HG02970 (cell line): ENCODE measurements at regions not wholly inside any gene's neighbourhood (a gene's known extent, or its start where the extent isn't known, plus 50 kb on each side); places are given as distances from the start of the nearest gene placed in this dataset.

ENCODE experiments used
- ATAC-seq: cut with Tn5 transposase; IDR thresholded peaks from one replicate; pipeline ENCODE4 v1.9.1; 2021; ENCODE audit warnings: mild to moderate bottlenecking, moderate library complexity, moderate number of reproducible peaks; ENCODE audit not compliant: unreplicated experiment, low FRiP score

DNA sequence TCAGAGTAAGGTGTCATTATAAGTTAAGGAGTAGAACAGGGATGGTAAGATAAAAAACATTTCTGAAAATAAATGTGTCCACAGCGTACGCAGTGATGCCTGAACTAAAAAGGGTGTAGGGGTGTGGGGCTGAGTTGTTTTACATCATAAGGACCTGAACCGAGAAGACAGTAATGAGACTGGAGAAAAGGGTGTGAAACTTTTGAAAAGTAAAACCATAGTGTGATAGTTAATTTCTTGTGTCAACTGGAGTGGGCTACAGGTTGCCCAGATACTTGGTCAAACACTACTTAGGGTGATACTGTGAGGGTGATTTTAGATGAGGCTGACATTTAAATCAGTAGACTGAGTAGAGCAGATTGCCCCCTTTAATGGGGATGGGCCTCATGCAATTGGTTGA is 169.0 kb upstream of the PRPS1L1 start:
- ATAC-seq = no peak

DNA sequence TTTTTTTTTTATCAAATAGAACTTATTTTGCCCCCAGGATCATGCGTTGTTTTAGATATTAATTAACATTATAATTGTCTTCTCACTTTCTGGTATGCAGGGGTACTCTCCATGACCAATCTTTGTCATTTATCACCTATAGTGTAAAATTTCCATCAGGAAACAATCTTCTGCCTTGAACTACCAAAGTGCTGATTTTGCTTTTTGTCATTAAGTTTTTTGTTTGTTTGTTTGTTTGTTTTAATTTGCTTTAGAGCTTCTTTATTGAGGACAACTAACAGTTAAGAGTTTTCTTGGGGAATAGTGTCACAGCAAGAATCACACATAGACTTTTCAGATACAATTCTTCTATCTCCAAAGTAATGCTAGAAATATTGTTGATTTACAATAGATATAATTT is 171.2 kb upstream of the PRPS1L1 start:
- no peak for ATAC-seq

DNA sequence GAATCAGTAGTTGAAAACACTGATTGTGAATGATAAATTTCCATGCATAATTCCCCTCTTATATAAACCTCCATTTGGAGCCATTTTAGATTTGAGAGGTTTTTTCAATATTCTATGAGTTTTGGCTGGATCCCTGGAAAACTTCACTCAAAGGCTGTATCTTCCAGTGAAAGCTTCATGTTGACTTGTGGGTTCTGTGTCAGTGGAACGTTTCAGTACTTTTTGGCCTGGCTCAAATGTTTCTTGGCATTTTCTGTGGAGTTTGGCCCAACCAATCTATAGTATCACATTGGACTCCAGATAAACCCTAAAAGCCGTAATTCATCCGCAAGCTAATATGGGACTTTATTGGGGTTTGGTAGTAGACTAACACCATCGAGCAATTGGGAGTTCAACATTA is 172.6 kb upstream of the PRPS1L1 start:
- no peak for ATAC-seq

DNA sequence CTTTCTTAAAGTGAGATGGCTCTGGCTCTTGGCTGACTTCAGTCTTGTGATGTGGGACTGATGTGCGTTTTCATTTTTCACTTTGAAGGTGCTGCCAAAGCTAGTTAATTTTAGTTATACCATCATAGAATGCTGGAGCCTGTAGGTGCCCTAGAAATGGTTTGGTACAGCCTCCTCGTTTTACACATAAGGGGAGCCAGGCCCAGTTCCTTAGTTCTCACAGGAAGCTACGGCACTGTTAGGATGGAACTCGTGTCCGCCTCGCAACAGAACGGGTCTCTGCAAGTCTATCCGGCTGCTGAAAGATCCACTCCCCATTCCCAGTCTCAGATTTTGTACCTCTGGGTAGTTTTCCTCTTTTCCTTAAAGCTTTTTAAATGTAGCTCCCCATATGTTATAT is 173.2 kb upstream of the PRPS1L1 start:
- ATAC-seq = no peak

DNA sequence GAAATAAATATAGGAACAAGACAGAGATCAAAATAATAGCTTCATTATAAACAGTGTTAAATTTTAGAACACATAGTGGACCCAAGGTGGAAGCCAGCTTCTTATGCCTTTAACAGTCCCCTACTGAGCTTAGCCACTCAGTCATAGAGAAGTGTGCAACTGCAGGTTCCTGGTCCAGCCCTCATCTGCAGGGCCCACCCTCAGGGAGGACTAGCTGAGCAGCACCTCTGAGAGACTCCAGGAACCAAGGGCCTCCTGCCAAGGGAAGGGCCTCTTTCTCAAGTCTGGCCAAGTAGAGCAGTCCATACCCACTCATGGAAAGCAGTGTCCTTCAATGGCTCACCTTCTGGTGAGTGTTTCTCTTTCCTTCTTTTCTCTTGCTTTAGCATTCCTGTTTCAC is 173.7 kb upstream of the PRPS1L1 start:
- ATAC-seq = no peak

DNA sequence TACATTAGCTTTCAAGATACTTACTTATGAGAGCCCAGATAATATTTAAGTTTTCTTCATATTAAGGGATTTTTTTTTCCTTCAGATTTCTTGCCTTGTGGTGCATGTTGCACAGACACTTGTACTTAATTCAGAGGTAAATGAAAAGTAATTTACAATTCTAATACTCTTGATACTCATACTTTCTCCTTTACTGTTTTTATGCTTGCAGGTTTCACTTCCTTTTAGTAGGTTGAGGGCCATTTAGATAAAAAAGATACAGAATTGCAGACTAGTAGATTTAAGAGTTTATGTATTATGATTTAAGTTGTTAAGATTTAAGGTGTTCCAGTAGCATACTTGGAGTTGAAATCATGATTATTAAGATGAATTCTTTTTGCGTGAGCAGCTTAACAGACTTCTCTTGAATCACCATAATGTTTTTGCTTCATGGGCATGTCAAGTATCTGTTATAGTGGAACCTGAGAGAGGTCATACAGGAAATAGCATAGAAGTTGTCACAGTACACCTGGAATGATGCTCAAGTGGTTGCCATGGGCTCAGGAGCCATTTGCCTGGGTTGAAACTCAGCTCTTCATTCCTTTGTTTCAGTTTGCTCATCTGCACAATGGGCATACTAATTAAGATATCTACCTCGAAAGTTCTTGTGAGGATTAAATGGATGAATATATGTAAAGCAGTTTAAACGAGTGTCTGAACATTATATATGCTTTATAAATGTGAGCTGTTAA is 174.8 kb upstream of the PRPS1L1 start:
- ATAC-seq = peak; percentile 61

DNA sequence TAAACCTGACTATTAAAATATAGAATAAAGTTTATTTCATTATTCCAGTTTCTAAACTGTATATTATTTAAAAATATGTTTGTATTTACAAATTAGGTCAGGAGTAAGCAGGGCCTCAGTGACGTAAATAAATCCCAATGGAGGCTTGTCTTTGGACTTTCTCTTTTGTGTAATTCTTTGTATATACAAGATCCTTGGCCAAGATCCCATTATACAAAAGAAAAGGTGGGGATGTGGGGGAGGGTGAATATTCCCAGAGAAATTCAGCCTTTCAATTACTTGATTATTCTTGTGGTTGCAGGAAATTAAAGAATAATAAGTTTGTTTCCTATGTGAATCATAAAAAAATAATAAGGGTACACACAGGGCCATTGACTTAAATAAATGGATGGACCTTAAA is 178.7 kb upstream of the PRPS1L1 start:
- no peak for ATAC-seq

DNA sequence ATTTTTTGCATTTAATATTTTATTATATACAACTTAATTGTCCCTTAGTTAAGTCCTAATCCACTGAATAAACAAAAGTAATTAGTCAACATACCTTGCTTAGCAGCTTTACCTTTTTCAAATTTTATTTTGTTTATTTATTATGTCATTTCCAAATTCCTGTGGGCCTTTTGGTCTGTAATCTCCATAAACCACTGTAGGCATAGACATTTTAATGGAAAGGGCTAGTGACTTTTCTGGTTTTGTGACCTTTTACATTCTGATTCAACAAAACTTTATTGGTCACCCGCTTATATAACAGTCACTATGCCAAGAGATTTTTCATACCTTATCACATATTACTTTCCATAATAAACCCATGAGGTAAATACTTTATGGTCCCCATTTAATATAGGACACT is 181.3 kb upstream of the PRPS1L1 start:
- no peak for ATAC-seq

DNA sequence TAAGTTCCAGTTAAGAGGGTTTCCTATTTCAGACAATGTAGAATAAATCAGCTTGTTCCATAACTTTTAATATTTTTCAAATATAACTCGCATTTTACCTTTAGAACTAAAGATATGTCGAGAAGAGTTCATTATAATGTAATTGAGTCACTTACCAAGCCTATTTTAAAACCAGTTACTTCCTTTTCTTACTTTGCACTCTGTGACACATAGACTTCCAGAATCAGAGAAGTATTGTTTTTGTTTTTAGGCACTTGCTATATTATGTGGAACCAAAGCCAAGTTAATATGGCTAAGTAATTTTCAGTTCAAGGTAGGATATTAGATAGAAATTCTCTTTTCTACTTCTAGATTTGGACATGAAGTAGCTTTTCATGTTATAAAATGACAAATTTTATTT is 182.7 kb upstream of the PRPS1L1 start:
- no peak for ATAC-seq

DNA sequence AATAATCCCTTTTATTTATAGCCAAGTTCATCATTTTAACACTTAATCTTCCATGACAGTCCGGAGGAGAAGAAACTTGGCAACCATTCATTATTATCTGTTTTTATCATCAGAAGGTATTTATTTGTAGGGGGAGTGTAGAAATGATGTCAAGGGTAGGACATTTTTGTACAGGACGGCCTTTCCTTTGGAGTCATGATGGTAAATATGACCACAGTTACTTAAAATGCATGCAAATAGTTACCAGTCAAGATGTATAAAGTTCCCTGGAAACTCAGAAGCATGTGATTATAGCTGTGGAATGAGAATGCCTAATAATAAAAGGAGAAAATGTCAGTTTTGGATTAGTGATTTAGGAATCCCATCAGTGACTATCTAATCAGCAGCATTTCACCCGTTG is 183.1 kb upstream of the PRPS1L1 start:
- ATAC-seq = no peak

DNA sequence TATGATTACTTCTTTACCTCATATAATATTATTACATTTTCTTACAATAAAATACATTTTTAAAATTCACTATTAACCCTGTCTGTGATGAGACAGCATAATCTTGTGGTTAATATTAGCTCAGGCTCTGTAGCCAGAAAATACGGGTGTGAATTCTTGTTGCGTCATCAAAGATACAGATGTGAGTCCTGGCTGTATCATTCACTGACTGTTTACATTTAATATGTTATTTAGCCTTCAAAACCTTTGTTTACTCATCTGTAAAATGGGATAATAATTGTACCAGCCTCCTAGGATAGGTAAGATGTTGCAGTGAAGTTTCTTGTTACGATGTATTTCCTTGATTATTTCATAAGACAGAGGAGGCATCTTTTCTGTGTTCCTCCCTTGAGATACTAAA is 184.7 kb upstream of the PRPS1L1 start:
- ATAC-seq = no peak

DNA sequence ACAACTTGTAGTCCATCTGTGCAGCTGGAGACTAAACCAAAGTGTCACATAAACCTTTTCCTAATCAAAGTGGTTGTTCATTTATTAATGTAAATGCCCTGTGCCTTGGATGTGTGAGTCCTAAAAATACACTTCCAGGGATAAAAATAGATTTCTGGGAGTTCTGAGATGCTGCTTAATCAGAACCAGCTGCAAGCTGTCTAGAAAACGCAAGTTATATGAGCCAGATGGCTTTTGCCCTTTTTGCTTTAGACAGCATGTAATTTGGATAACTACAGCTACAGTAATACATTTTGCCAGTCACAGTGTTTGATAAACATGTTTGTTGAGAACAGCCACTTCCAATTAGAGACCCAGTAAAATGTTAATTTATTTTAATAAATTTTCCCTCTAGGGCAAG is 185.1 kb upstream of the PRPS1L1 start:
- no peak for ATAC-seq

DNA sequence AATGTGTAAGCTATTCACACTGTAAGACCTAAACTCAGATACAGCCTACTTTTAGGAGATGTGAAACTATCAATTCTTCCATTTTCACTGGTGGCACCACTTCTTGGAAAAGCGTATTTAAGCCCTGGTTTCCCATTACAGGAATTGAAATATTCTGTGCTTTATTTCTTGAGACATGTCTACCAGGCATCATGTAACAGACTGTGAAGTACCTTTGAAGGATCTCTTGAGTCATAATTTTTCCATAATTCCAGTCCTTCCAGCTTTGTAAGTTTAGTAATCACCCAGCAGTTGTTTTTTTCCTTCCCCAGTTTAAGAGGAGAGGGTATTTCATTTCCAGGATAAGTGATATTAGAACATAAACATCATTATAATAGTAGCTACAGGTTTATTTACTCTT is 186.0 kb upstream of the PRPS1L1 start:
- ATAC-seq = no peak

DNA sequence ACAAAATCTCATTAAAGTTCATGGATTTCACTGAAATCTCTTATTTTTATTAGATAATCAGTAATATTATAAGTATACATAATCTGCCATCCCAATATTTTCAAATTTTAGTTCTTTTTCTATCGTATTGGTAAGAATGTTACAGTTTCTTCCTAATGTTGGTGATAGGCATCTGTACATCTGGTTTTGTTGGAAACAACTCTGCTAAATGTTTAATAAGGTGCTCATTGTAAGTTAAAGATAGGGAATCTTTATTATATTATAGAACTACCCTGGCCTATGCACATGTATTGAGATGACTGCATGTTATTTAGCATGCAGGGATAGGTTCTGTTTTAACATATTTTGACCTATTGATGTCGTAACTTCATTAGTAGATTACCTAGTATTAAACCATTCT is 188.6 kb upstream of the PRPS1L1 start:
- no peak for ATAC-seq

DNA sequence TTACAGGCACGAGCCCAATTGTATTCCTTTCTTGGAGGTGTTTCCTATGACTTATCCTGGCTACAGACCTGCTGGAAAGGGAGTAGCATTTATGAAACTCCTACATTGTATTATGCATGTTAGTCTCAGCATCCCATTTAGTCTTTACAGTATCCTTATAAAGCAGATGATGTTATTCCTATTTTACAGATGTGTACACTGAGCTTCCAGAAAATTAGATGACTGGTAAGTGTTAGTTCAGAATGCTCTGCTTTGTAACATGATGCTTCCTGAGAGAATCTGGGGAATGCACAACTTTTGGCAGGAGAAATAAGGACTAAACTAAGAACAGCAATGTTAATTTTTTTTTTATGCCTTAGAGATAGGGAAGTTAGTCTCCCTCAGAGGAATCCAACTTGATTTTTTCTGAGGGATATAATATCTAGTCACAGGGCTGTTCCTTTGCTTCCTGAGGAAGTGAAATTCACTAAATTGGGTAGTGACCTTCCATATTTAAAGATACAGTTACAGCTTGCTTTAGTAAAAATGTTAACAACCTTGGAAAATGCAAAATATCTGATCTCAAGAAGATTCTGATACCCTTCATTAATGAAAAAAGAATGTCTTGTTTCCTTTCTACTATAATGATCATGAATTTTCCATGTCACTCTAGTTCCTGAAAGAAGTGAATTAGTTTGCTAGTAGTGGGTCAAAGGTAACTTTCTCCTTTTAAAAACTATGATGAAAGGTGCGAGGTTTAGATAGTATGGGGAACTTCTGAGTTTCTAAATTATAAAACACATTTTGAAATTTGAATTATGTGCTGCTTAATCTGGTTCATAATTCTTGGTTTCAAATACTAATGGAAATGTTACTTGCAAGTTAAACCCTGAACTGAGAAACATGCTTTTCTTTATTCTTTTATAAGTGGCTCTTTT is 194.0 kb upstream of the PRPS1L1 start:
- ATAC-seq = no peak

DNA sequence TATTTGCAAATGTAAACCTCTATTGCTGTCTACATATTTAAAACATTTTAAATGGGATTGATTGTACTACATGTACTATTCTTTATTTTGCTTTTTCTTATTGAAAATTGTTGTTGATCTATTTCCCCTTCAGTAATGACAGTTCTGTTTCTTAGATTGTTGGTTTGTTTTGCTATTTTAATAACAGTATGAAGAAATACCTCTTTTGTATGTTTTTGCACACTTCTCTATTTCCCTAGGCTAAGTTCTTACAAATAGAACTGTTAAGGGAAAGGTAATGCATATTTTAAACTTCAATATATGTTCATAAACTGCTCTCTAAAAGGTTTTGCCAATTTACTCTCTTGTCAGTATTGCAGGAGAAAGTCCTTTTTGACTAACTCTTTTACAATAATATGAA is 195.0 kb upstream of the PRPS1L1 start:
- ATAC-seq = no peak

DNA sequence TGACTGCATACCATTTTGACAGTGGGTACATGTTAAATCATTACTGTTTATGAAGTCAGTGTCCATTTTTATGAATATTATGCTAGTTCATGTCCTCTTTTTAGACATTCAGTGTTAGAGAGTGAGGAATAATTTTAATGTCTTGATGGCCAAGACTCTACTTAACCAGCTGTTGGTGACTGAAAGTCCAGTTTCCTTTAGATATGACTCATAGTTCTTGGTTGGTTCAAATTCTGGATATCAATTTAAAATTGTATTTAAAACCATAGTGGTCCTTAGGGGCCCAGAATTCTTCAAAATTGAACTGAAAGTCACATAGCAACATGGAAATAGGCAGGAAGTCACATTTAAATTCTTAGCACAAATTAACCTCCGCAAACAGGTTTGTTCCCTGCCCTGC is 196.5 kb upstream of the PRPS1L1 start:
- ATAC-seq = no peak

DNA sequence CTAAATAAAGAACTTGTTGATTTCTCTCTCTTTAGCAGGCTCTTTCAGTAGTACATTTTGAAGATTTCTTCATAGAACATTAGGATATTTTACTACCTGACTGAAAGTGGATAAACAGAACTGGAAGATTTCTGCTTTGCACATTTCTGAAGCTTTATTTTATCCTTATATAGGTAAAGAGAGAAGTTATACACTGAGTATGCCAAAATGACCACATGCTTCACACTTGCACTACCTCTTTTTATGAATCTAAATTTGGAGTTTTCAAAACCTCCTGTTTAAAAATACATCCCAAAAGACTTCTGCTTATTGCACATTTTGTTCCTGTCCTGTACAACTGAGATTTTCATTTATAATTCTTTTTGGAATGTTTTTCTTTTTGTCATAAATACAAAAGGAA is 197.4 kb upstream of the PRPS1L1 start:
- no peak for ATAC-seq

DNA sequence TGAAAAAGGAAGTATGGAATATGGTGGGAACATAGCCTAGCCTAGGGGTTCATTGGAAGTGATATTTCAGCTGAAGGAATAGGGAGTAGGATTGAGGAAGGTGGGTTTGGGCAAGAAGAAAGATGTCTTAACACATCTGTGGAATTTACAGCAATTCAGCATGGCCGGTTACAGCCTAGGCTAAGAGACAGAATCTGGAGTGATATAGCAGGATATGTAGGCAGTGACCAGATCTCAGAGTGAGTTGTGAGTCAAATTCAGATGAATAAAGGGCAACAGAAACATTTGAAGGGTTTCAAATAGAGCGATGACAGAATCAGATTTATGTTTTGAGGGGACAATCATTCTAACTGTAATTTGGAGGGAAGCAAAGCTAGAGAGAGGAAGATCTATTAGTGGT is 199.0 kb upstream of the PRPS1L1 start:
- no peak for ATAC-seq

DNA sequence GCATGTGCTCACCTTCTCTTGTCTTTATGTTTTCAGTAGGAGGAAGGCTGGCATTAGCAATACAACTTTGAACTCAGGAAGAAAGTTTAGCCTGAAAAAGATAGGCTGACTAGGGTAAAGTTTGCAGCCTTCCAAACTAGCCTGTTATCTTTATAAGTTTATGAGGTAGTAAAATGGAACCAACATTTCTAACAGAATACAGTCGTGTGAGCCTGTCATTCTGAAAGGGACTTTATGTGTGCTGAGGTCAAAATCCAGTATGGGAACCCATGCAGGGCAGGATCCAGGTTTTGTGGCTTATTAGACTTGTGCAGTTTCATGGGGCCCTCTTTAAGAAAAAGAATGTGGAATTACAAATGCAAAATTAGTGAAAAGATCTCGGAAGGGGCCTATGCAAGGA is 201.0 kb upstream of the PRPS1L1 start:
- no peak for ATAC-seq

DNA sequence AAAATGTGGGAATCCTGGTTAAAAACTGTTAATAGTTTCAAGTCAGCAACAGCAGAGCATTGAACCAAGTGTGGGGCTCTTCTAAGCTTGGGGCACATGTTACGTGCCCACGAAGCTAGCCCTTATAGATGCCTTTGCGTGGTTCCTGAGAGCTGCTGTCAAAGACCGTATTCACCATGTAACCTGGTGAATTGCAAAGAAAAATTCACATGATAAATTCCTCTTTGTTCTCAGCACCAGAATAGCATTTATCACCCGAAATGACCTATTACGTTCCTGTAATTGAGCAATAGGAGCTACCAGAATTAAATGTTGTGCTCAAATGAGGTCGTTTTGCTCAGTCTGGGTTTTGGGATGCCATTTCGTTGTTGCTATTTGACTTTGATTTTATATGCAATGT is 202.6 kb upstream of the PRPS1L1 start:
- ATAC-seq = no peak

DNA sequence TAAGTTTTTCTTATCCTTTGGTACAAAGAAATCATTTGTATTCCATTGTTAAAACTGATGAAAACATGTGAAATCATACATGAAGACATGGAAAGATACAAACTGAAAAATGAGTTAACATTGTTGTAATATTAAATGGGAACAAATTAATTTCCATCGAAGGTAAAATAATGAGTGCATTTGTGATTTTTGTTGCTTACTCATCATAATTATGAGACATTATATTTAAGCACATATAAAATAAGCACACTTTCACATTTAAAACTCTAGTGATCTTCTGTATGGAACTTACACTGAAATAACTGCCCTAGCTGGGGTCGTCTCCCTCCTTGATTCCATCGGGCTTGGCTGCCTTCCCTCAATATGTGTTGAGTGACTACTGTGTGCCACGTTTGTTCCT is 204.2 kb upstream of the PRPS1L1 start:
- ATAC-seq = no peak
